Epithelial cell of esophagus (primary cell): ENCODE measurements at regions not wholly inside any gene's neighbourhood (a gene's known extent, or its start where the extent isn't known, plus 50 kb on each side); places are given as distances from the start of the nearest gene placed in this dataset.

Experiments used
- DNase-seq: peaks from one replicate; pipeline ENCODE4 v3.0.0; 2010; ENCODE audit warnings: low read depth
- H3K4me3 ChIP-seq: 2 replicates; pipeline ENCODE4 v1.5.1; 2011; ENCODE audit warnings: mild to moderate bottlenecking, low read length, control low read depth
- CTCF ChIP-seq: IDR thresholded peaks from 2 replicates; pipeline ENCODE4 v1.5.1; 2011; ENCODE audit warnings: low read depth, mild to moderate bottlenecking, low read length, control low read depth, inconsistent platforms; ENCODE audit not compliant: insufficient read depth; ENCODE audit errors: missing control alignments

GRCh38 chr2:217740756-217741155 is 262.0 kb downstream of the TNS1 start:
- no peak overlapping the region for H3K4me3 ChIP-seq
- no peak for DNase-seq
- TF ChIP-seq CTCF, result no peak

GRCh38 chr2:217740178-217740577 is 262.6 kb downstream of the TNS1 start:
- DNase-seq, result no peak
- H3K4me3 ChIP-seq, result no peak overlapping the region
- TF ChIP-seq CTCF, result no peak

- no peak for DNase-seq
- H3K4me3 ChIP-seq, result no peak overlapping the region
- TF ChIP-seq CTCF, result no peak
Measured at GRCh38 chr2:217739741-217740140, 263.1 kb downstream of the TNS1 start.

- TF ChIP-seq CTCF, result no peak
- no peak for DNase-seq
- H3K4me3 ChIP-seq, result no peak overlapping the region
Measured at GRCh38 chr2:217738061-217738460, 264.7 kb downstream of the TNS1 start.

- H3K4me3 ChIP-seq, result no peak overlapping the region
- DNase-seq, result no peak
- no peak for TF ChIP-seq CTCF
Measured at GRCh38 chr2:217736776-217737550, 265.8 kb downstream of the TNS1 start.

- no peak for DNase-seq
- no peak overlapping the region for H3K4me3 ChIP-seq
- TF ChIP-seq CTCF, result no peak
Measured at GRCh38 chr2:217735899-217736298, 266.9 kb downstream of the TNS1 start.

- no peak for TF ChIP-seq CTCF
- H3K4me3 ChIP-seq, result no peak overlapping the region
- DNase-seq, result no peak
Measured at GRCh38 chr2:217735034-217735433, 267.8 kb downstream of the TNS1 start.
